Mucosa of rectum (tissue), 2 donors: ENCODE measurements at regions not wholly inside any gene's neighbourhood (a gene's known extent, or its start where the extent isn't known, plus 50 kb on each side); places are given as distances from the start of the nearest gene placed in this dataset.

ENCODE experiments used
- H3K27ac ChIP-seq, 2 donors: one replicate each; pipeline ENCODE4 v1.7.0; 2013; ENCODE audit warnings: inconsistent platforms in 2 of 2, low read depth in 2 of 2, low read length in 2 of 2
- H3K27me3 ChIP-seq, 2 donors: one replicate each; pipeline ENCODE4 v1.7.0; 2013; ENCODE audit warnings: low read length in 2 of 2; ENCODE audit not compliant: control insufficient read depth in 2 of 2, insufficient read depth in 2 of 2
- H3K36me3 ChIP-seq, 2 donors: one replicate each; pipeline ENCODE4 v1.7.0; 2013; ENCODE audit warnings: low read length in 2 of 2; ENCODE audit not compliant: control insufficient read depth in 2 of 2, insufficient read depth in 2 of 2
- H3K4me1 ChIP-seq, 2 donors: one replicate each; pipeline ENCODE4 v1.7.0; 2013; ENCODE audit warnings: low read length in 2 of 2, mild to moderate bottlenecking in 1 of 2; ENCODE audit not compliant: control insufficient read depth in 2 of 2, insufficient read depth in 2 of 2
- H3K4me3 ChIP-seq, 2 donors: one replicate each; pipeline ENCODE4 v1.7.0; 2013; ENCODE audit warnings: low read length in 2 of 2
- H3K9ac ChIP-seq, 2 donors: one replicate each; pipeline ENCODE4 v1.7.0; 2013; ENCODE audit warnings: low read length in 2 of 2, low read depth in 1 of 2, mild to moderate bottlenecking in 1 of 2
- H3K9me3 ChIP-seq, 2 donors: one replicate each; pipeline ENCODE4 v1.7.0; 2013; ENCODE audit warnings: low read length in 2 of 2; ENCODE audit not compliant: control insufficient read depth in 2 of 2
- donor health status: healthy.
- donor health status: Normal muscosa, but diverticular disease.

DNA sequence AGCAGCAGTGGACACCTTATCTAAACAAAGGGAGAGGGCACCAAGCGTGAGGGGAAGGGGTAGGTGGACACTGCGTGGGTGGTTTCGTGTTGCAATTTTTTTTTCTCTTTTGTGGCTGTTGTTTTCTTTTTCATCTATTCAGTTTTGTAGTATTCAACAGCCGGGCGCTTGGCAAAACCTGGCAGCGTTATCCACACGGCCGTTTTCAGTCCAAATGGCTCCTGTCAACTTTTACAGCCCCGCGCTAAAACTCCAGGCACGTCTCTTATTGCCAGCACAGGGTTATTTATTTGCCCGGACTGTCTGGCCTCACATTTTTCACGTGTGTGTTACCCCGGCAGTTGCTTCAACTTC, 192.2 kb downstream of the BCOR start:
- no peak overlapping the region for H3K9ac ChIP-seq
- H3K4me1 ChIP-seq = peaks cover 6 to 13% of the 10 kb centered on the region in 2 donors
- peaks cover 4 to 7% of the 10 kb centered on the region in 2 donors for H3K27me3 ChIP-seq
- H3K27ac ChIP-seq = no peak overlapping the region
- peak overlapping the region in 1 of 2 donors; percentile 26 for H3K4me3 ChIP-seq
- H3K9me3 ChIP-seq = no peaks in the 10 kb centered on the region
- H3K36me3 ChIP-seq = no peaks in the 10 kb centered on the region

DNA sequence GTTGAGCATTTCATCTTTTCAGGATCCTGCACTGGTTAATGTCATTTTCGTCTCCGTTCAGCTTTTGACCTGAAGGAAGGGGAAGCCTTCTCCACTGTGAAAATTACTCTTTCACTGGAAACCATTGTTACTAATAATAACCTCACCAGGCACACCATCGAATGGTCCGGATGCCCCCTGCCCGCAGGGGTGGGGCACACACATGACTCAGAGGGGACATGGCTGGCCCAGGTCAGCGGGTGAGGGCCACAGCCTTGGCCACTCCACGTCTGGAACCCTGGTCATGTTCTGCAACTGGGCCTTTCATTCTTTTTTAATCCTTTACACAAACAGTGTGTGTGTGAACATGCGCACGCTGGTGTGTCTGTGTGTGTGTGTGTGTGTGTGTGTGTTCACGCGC, 191.8 kb downstream of the BCOR start:
- H3K9me3 ChIP-seq = no peaks in the 10 kb centered on the region
- H3K4me3 ChIP-seq = no peak overlapping the region
- H3K27me3 ChIP-seq = peaks cover 4 to 7% of the 10 kb centered on the region in 2 donors
- H3K9ac ChIP-seq = no peak overlapping the region
- H3K27ac ChIP-seq = no peak overlapping the region
- peaks cover 6 to 13% of the 10 kb centered on the region in 2 donors for H3K4me1 ChIP-seq
- no peaks in the 10 kb centered on the region for H3K36me3 ChIP-seq

DNA sequence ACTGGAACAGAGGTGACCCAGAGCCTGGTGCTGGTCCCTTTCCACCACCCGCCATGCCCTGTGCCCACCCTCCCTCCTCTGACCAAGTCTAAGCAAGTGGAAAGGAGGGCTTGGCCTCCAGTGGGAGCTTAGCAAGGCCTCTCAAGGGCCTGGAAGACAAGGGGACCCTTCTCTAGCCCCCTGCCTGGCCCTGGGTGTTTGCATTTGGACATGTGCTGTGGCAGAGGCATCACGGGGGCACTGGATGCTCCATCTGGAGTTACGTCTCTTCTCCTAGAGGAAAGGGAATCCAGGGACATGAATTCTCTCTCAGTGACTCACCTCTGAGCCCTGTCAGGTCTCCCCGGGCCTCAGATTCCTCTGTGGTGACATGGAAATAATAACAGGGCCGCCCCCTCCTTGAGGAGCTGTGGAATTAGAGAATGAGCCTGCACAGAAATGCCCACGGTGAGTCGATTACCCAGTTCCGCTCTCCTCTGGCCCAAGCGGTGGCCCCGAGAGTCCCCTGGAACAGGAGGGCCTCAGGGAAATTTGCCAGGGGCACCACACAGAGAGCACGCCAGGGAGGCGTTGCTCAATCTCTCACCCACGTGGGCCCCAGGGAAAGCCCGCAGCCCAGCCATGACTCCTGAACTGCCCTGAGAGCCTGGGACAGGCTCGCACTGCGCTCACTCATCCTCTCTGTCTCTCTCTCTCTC, 189.6 kb downstream of the BCOR start:
- Histone ChIP-seq H3K9ac (no peak overlapping the region), H3K9me3 (no peaks in the 10 kb centered on the region), H3K27me3 (peaks cover 0 to 4% of the 10 kb centered on the region in 2 donors), H3K4me1 (peaks cover 6 to 13% of the 10 kb centered on the region in 2 donors), H3K27ac (no peak overlapping the region), H3K36me3 (no peaks in the 10 kb centered on the region), H3K4me3 (no peak overlapping the region)

DNA sequence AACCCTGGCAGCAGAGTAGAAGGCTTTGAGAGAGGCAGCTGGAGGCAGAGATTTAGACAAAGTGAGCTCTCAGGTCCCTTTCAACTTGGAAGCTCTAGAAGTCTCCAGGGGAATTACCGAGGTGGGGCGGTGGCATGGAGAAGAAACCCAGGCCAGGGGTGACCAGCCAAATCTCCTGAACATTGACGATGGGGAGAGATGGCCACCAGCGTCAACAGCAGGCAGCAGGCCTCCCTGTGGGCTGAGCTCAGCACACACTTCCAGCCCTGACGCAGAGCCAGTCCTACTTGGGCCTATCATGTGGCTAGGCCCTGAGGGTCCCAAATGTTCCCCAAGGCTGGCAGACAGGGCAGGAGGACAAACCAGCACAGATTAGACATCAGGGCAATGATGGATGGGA, 187.8 kb downstream of the BCOR start:
- Histone ChIP-seq H3K27ac (no peak overlapping the region), H3K9ac (no peak overlapping the region), H3K4me1 (peaks cover 6 to 12% of the 10 kb centered on the region in 2 donors), H3K27me3 (no peaks in the 10 kb centered on the region), H3K4me3 (no peak overlapping the region), H3K36me3 (no peaks in the 10 kb centered on the region), H3K9me3 (no peaks in the 10 kb centered on the region)

DNA sequence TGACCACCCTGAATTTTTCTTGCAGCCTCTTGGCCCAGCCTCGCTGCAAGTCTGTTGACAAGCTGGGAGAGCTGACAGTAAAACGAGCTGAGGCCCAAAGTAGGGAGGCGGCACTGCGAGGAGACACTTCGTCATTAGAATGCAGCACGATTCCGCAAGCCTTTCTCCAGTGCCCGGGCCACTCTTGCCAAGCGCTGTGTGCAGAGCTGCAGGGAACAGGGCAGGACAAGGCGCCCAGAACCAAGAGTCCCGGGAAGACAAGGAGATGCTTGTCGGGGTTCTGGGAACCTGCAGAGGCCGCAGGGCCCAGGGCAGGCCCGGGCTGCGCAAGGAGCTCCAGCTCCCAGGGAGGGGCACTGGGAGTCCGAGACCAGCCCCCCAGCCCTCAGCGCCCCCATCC, 187.1 kb downstream of the BCOR start:
- H3K4me1 ChIP-seq = peaks cover 4 to 6% of the 10 kb centered on the region in 2 donors
- no peaks in the 10 kb centered on the region for H3K36me3 ChIP-seq
- H3K4me3 ChIP-seq = no peak overlapping the region
- no peak overlapping the region for H3K9ac ChIP-seq
- no peak overlapping the region for H3K27ac ChIP-seq
- H3K27me3 ChIP-seq = no peaks in the 10 kb centered on the region
- no peaks in the 10 kb centered on the region for H3K9me3 ChIP-seq

DNA sequence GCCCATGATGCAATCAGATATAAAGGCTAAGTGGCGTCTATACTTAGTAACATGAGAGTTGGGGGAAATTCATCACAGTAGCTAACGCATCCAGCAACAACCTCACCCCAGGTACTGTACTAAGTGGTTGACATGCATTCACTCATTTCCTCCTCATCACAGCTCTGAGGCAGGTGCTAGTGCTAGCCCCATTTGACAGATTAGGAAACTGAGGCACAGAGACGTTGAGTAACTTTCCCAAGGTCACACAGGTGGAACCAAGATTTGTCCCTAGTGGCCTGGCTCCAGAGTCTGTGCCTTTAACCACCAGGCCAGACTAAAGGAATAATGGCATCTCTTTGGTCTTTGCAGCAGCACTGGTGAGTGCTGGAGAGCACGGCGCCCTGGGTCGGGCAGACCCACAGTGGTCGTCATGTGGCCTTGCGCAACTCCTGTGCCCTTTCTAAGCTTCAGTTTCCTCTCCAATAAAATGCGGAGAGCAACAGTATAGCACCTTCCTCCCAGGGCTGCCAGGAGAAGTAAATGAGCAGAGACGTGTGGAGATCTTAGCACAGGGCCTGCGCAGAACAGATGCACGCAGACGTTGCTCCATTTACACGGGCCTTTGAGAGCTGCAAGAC, 186.4 kb downstream of the BCOR start:
- H3K9ac ChIP-seq = no peak overlapping the region
- no peaks in the 10 kb centered on the region for H3K9me3 ChIP-seq
- H3K4me1 ChIP-seq = no peaks in the 10 kb centered on the region
- H3K27me3 ChIP-seq = no peaks in the 10 kb centered on the region
- no peak overlapping the region for H3K27ac ChIP-seq
- H3K4me3 ChIP-seq = no peak overlapping the region
- H3K36me3 ChIP-seq = no peaks in the 10 kb centered on the region

DNA sequence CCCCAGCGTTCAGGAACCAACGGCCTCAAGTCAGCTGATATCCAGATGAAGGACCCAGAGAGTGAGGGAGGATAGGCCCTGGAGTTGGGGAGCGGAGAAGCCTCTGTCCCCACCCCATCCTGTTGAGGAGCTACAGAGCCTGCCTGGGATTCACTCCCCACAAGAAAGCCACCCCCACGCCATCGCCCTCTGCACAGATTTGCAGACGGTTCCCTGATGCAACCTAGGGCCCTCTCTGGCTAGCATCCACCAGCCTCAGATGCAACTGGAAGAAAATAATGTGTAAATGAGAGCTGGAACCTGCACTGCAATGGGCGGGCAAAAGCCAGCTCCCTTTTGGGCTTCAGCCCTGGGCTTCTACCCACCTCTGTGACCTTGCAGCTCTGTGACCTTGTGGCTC, 185.6 kb downstream of the BCOR start:
- Histone ChIP-seq H3K36me3 (no peaks in the 10 kb centered on the region), H3K9me3 (no peaks in the 10 kb centered on the region), H3K27ac (no peak overlapping the region), H3K9ac (no peak overlapping the region), H3K4me1 (no peaks in the 10 kb centered on the region), H3K4me3 (no peak overlapping the region), H3K27me3 (peaks cover 0 to 1% of the 10 kb centered on the region in 2 donors)

DNA sequence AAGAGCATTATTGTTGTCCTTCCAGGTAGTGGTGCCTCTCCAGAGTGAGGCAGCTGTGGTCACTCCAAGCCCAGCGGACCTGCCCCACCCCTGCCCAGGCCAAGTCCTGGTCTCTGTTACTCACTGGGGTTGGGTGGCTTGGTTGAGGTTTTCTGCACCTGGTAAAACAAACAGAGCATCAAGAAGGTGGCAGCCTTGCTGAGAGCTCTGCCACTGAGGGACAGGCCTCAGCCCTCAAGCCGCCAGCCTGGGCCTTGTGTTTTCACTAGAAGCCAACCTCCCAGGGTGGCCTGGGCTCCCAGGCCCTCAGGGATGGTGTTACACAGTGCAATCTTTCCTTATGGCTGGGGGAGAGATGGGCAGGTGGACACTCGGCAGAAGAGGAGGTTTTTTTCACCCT, 182.7 kb downstream of the BCOR start:
- Histone ChIP-seq H3K4me1 (no peaks in the 10 kb centered on the region), H3K4me3 (no peak overlapping the region), H3K27ac (no peak overlapping the region), H3K27me3 (peaks cover 0 to 3% of the 10 kb centered on the region in 2 donors), H3K9me3 (no peaks in the 10 kb centered on the region), H3K9ac (no peak overlapping the region), H3K36me3 (no peaks in the 10 kb centered on the region)

DNA sequence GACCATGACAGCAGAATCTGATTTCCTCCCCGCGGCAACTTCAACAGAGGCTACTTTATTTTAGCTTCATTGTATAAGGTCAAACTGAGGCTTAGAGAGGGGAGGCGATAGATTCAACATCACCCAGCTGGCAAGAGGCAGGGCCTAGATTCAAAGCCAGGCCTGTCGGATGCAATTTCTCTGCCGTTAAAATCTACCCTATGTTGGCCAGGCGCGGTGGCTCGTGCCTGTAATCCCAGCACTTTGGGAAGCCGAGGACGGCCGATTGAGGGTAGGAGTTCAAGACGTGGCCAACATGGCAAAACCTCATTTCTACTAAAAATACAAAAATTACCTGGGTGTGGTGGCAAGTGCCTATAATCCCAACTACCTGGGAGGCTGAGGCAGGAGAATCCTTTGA, 182.2 kb downstream of the BCOR start:
- Histone ChIP-seq H3K27me3 (peaks cover 0 to 3% of the 10 kb centered on the region in 2 donors), H3K36me3 (no peaks in the 10 kb centered on the region), H3K4me1 (no peaks in the 10 kb centered on the region), H3K27ac (no peak overlapping the region), H3K9ac (no peak overlapping the region), H3K4me3 (no peak overlapping the region), H3K9me3 (no peaks in the 10 kb centered on the region)

DNA sequence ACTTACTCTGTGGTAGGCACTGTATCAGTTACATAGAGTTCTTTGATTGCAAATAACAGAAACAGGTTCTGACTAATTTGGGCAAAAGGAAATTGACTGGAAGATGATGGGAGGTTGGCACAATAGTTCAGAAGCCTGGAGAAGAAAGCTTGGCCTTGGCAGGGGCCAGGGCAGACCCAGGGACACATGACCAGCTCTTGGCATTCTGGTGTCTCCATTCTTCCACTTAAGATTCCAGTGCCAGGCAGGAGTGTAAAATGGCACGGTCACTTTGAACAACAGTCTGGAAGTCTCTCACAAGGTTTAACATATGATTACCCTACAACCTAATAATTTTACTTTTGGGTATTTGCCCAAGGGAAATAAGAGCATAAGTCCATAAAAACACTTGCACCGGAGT, 175.9 kb downstream of the BCOR start:
- no peak overlapping the region for H3K4me3 ChIP-seq
- H3K36me3 ChIP-seq = no peaks in the 10 kb centered on the region
- H3K27me3 ChIP-seq = peaks cover 0 to 3% of the 10 kb centered on the region in 2 donors
- no peaks in the 10 kb centered on the region for H3K9me3 ChIP-seq
- no peaks in the 10 kb centered on the region for H3K4me1 ChIP-seq
- no peak overlapping the region for H3K27ac ChIP-seq
- no peak overlapping the region for H3K9ac ChIP-seq
